Fibroblast of skin of right biceps (primary cell): ENCODE measurements at regions not wholly inside any gene's neighbourhood (a gene's known extent, or its start where the extent isn't known, plus 50 kb on each side); places are given as distances from the start of the nearest gene placed in this dataset.

Experiments used
- DNase-seq: peaks from one replicate; pipeline ENCODE4 v3.0.0-alpha.2; 2013

GRCh38 chr4:143273160-143273917, 63.3 kb upstream of the GAB1 start:
- peak; percentile 42 for DNase-seq

GRCh38 chr4:143280861-143281260, 55.8 kb upstream of the GAB1 start:
- no peak for DNase-seq

GRCh38 chr4:143281507-143282190, 55.0 kb upstream of the GAB1 start:
- DNase-seq: no peak

- DNase-seq: peak; percentile 40
These were observed 54.4 kb upstream of the GAB1 start for GRCh38 chr4:143282211-143282707.

GRCh38 chr4:143285696-143286437, 50.8 kb upstream of the GAB1 start:
- DNase-seq: no peak

GRCh38 chr4:143286701-143287571, 49.7 kb upstream of the GAB1 start:
- DNase-seq: peak; percentile 70
